ENCODE measurements at regions not wholly inside any gene's neighbourhood (a gene's known extent, or its start where the extent isn't known, plus 50 kb on each side); places are given as distances from the start of the nearest gene placed in this dataset.

- TF ChIP-seq CTCF (IDR thresholded peaks at IDR 0.05) (no peak), POLR2A (IDR thresholded peaks at IDR 0.05) (no peak)
These were observed 741.6 kb downstream of the FGF9 start for GRCh38 chr13:22412452-22412851.

Measured in lower leg skin (tissue), 3 donors.